Loucy (cell line): ENCODE measurements at regions not wholly inside any gene's neighbourhood (a gene's known extent, or its start where the extent isn't known, plus 50 kb on each side); places are given as distances from the start of the nearest gene placed in this dataset.

Experiments used
- H2AFZ ChIP-seq: fragments of 200-600 bp; sonication (generic); 2 replicates; pipeline ENCODE4 v1.6.0; 2016; ENCODE audit warnings: antibody characterized with exemption, mild to moderate bottlenecking, low read length, moderate library complexity
- H3F3A ChIP-seq: fragments of 200-600 bp; 2 replicates; pipeline ENCODE4 v1.6.0; 2016; ENCODE audit warnings: antibody characterized with exemption, low read depth, mild to moderate bottlenecking
- H3K27me3 ChIP-seq: fragments of 200-600 bp; sonication (generic); 2 replicates; pipeline ENCODE4 v1.6.1; 2014; ENCODE audit warnings: low read length, mild to moderate bottlenecking; ENCODE audit not compliant: insufficient read depth, poor library complexity, severe bottlenecking
- H3K36me3 ChIP-seq: fragments of 200-600 bp; sonication (generic); 2 replicates; pipeline ENCODE4 v1.6.1; 2016; ENCODE audit warnings: low read length; ENCODE audit not compliant: insufficient read depth
- H3K4me1 ChIP-seq: fragments of 200-600 bp; sonication (generic); 2 replicates; pipeline ENCODE4 v1.5.1; 2014; ENCODE audit warnings: low read length, mild to moderate bottlenecking; ENCODE audit not compliant: insufficient read depth, poor library complexity, severe bottlenecking
- H3K4me2 ChIP-seq: fragments of 200-600 bp; sonication (generic); 2 replicates; pipeline ENCODE4 v1.6.0; 2014; ENCODE audit warnings: antibody characterized with exemption, low read length, low read depth, mild to moderate bottlenecking; ENCODE audit not compliant: poor library complexity, severe bottlenecking
- H3K4me3 ChIP-seq: fragments of 200-600 bp; sonication (generic); 2 replicates; pipeline ENCODE4 v1.5.1; 2014; ENCODE audit warnings: low read length, mild to moderate bottlenecking, mixed read lengths; ENCODE audit not compliant: poor library complexity, severe bottlenecking
- H3K79me2 ChIP-seq: fragments of 200-600 bp; sonication (generic); 2 replicates; pipeline ENCODE4 v1.6.1; 2014; ENCODE audit warnings: low read length; ENCODE audit not compliant: insufficient read depth
- H3K9ac ChIP-seq: fragments of 200-600 bp; sonication (generic); 2 replicates; pipeline ENCODE4 v1.6.0; 2014; ENCODE audit warnings: mild to moderate bottlenecking, low read depth, low read length, moderate library complexity; ENCODE audit not compliant: poor library complexity, severe bottlenecking
- H3K9me2 ChIP-seq: fragments of 200-600 bp; sonication (generic); replicated peaks from 2 replicates; pipeline ENCODE4 v1.6.1; 2016; ENCODE audit warnings: low read depth, low read length, mixed read lengths
- H3K9me3 ChIP-seq: fragments of 200-600 bp; sonication (generic); 2 replicates; pipeline ENCODE4 v1.6.1; 2014; ENCODE audit warnings: mild to moderate bottlenecking, antibody characterized with exemption, low read length, low read depth; ENCODE audit not compliant: insufficient read depth
- H4K20me1 ChIP-seq: fragments of 200-600 bp; sonication (generic); 2 replicates; pipeline ENCODE4 v1.6.0; 2014; ENCODE audit warnings: antibody characterized with exemption, low read length, mild to moderate bottlenecking; ENCODE audit not compliant: insufficient read depth, poor library complexity, severe bottlenecking
- EZH2phosphoT487 ChIP-seq: fragments of 200-600 bp; IDR thresholded peaks from 2 replicates; pipeline ENCODE4 v1.6.1; 2018; ENCODE audit warnings: antibody characterized with exemption, mild to moderate bottlenecking, moderate library complexity, borderline replicate concordance
- TF ChIP-seq, protein P1 (sequence below): fragments of 200-600 bp; sonication (generic); conservative IDR thresholded peaks from 2 replicates; pipeline ENCODE4 v1.5.1; 2014; ENCODE audit warnings: mild to moderate bottlenecking, antibody characterized with exemption, low read length

DNA sequence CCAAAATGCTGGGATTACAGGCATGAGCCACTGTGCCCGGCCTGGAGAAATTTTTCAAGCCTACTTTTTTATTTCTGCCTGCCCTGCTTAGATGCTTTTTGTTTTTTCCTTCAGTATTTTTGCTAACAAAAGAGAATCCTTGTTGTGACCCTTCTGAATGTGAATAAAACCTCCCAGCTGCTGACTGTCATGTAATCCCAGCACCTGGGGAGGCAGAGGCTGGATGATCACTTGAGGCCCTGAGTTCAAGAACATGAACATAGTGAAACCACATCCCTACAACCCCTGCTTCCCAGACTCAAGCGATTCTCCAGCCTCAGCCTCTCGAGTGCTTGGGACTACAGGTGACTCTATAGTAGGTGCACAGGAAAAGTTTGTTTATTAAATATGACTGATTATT, 84.9 kb downstream of the SOX2 start:
- Histone ChIP-seq H3K4me1 (no peaks in the 10 kb centered on the region), H3K4me2 (no peak overlapping the region), H3K9me3 (no peaks in the 10 kb centered on the region), H3K27me3 (no peaks in the 10 kb centered on the region), H3K79me2 (no peaks in the 10 kb centered on the region), H3K36me3 (no peaks in the 10 kb centered on the region), H3F3A (no peaks in the 10 kb centered on the region), H3K9me2 (no peaks in the 10 kb centered on the region), H3K4me3 (no peak overlapping the region), H4K20me1 (no peaks in the 10 kb centered on the region), H2AFZ (no peak overlapping the region), H3K9ac (no peak overlapping the region)
- TF ChIP-seq, protein P1, sequence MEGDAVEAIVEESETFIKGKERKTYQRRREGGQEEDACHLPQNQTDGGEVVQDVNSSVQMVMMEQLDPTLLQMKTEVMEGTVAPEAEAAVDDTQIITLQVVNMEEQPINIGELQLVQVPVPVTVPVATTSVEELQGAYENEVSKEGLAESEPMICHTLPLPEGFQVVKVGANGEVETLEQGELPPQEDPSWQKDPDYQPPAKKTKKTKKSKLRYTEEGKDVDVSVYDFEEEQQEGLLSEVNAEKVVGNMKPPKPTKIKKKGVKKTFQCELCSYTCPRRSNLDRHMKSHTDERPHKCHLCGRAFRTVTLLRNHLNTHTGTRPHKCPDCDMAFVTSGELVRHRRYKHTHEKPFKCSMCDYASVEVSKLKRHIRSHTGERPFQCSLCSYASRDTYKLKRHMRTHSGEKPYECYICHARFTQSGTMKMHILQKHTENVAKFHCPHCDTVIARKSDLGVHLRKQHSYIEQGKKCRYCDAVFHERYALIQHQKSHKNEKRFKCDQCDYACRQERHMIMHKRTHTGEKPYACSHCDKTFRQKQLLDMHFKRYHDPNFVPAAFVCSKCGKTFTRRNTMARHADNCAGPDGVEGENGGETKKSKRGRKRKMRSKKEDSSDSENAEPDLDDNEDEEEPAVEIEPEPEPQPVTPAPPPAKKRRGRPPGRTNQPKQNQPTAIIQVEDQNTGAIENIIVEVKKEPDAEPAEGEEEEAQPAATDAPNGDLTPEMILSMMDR, result no peak
- TF ChIP-seq EZH2phosphoT487, result no peak

DNA sequence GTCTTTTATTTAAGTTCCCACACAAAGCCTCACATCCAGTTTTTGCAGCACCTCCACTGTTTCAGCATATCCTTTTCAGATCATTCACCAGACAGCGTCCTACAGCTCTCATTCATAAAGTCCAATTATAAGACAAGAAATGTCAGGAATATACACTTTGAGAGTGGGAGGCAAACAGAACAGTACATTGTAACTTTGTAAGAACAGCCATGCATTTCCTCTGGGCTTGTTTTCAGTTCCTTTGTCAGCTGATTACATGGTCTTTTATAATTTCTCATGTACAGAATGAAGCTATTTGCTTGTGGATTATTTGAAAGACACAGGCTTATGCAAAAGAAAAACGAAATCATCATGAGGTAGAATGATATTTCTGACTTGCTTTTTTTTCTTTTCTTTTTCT, 85.7 kb downstream of the SOX2 start:
- Histone ChIP-seq H3K9ac (no peak overlapping the region), H4K20me1 (no peaks in the 10 kb centered on the region), H3F3A (no peaks in the 10 kb centered on the region), H2AFZ (no peak overlapping the region), H3K36me3 (no peaks in the 10 kb centered on the region), H3K9me2 (no peaks in the 10 kb centered on the region), H3K4me1 (no peaks in the 10 kb centered on the region), H3K9me3 (no peaks in the 10 kb centered on the region), H3K27me3 (no peaks in the 10 kb centered on the region), H3K4me3 (no peak overlapping the region), H3K79me2 (no peaks in the 10 kb centered on the region), H3K4me2 (no peak overlapping the region)
- TF ChIP-seq, protein P1, result no peak
- TF ChIP-seq EZH2phosphoT487, result no peak

DNA sequence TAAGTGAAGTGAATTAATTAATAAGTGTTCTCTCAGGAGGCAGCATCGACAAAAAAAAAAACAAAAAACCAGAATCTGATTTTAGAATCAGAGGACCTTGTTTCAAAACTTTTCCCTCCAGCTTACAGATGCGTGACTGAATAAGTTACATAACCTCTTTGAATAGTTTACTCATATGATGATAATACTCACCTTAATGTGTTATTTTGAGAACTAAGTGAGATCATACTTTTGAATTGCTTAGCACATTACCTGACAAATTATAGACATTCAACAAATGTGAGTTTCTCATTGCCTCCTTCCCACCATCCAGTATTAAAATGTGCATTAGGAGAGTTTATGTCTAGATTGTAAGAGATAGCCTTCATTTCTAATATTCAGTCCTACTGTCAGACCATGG, 94.0 kb downstream of the SOX2 start:
- H2AFZ ChIP-seq, result no peak overlapping the region
- no peaks in the 10 kb centered on the region for H3K36me3 ChIP-seq
- no peak overlapping the region for H3K4me2 ChIP-seq
- H3K4me1 ChIP-seq, result no peaks in the 10 kb centered on the region
- H3K27me3 ChIP-seq, result no peaks in the 10 kb centered on the region
- H3K79me2 ChIP-seq, result no peaks in the 10 kb centered on the region
- no peaks in the 10 kb centered on the region for H3F3A ChIP-seq
- no peaks in the 10 kb centered on the region for H3K9me3 ChIP-seq
- H3K9me2 ChIP-seq, result no peaks in the 10 kb centered on the region
- no peak for TF ChIP-seq EZH2phosphoT487
- TF ChIP-seq, protein P1, result no peak
- H3K9ac ChIP-seq, result no peak overlapping the region
- no peak overlapping the region for H3K4me3 ChIP-seq
- H4K20me1 ChIP-seq, result no peaks in the 10 kb centered on the region
